ENCODE measurements at regions not wholly inside any gene's neighbourhood (a gene's known extent, or its start where the extent isn't known, plus 50 kb on each side); places are given as distances from the start of the nearest gene placed in this dataset.

- no peak for DNase-seq
Observed at GRCh38 chr20:40738976-40739375, 49.9 kb upstream of the MAFB start.

- DNase-seq: no peak
Observed at GRCh38 chr20:40739841-40740240, 50.8 kb upstream of the MAFB start.

GRCh38 chr20:40741507-40742106, 52.6 kb upstream of the MAFB start:
- no peak for DNase-seq

- DNase-seq: no peak
Observed at GRCh38 chr20:40743141-40743775, 54.2 kb upstream of the MAFB start.

- no peak for DNase-seq
Observed at GRCh38 chr20:40744072-40744817, 55.2 kb upstream of the MAFB start.

GRCh38 chr20:40744818-40745175, 55.8 kb upstream of the MAFB start:
- no peak for DNase-seq

- DNase-seq: no peak
Observed at GRCh38 chr20:40746251-40746650, 57.2 kb upstream of the MAFB start.

GRCh38 chr20:40748182-40748581, 59.1 kb upstream of the MAFB start:
- DNase-seq: no peak

- DNase-seq: no peak
Observed at GRCh38 chr20:40749985-40750506, 61.0 kb upstream of the MAFB start.

- no peak for DNase-seq
Observed at GRCh38 chr20:40750541-40751035, 61.6 kb upstream of the MAFB start.

GRCh38 chr20:40753472-40753871, 64.4 kb upstream of the MAFB start:
- DNase-seq: no peak

- DNase-seq: no peak
Observed at GRCh38 chr20:40754339-40754943, 65.4 kb upstream of the MAFB start.

GRCh38 chr20:40757087-40757486, 68.1 kb upstream of the MAFB start:
- DNase-seq: no peak

- no peak for DNase-seq
Observed at GRCh38 chr20:40758790-40759189, 69.8 kb upstream of the MAFB start.

- DNase-seq: no peak
Observed at GRCh38 chr20:40760399-40760798, 71.4 kb upstream of the MAFB start.

GRCh38 chr20:40763646-40764295, 74.7 kb upstream of the MAFB start:
- no peak for DNase-seq

- DNase-seq: no peak
Observed at GRCh38 chr20:40765814-40766480, 76.9 kb upstream of the MAFB start.

- DNase-seq: no peak
Observed at GRCh38 chr20:40766790-40767614, 78.0 kb upstream of the MAFB start.

- no peak for DNase-seq
Observed at GRCh38 chr20:40767615-40767924, 78.5 kb upstream of the MAFB start.

GRCh38 chr20:40768105-40768504, 79.1 kb upstream of the MAFB start:
- no peak for DNase-seq

GRCh38 chr20:40769677-40770285, 80.7 kb upstream of the MAFB start:
- DNase-seq: no peak
